H9 (cell line): ENCODE measurements at regions not wholly inside any gene's neighbourhood (a gene's known extent, or its start where the extent isn't known, plus 50 kb on each side); places are given as distances from the start of the nearest gene placed in this dataset.

Experiments used
- DNase-seq: peaks from one replicate; pipeline ENCODE4 v3.0.0-alpha.2; 2017
- H2AFZ ChIP-seq: one replicate; pipeline ENCODE4 v1.6.1; 2013; ENCODE audit warnings: mild to moderate bottlenecking, low read length, control low read depth, moderate library complexity
- H2AK5ac ChIP-seq: 2 replicates; pipeline ENCODE4 v1.6.1; 2013; ENCODE audit warnings: low read length, control low read depth, mixed read lengths; ENCODE audit not compliant: insufficient read length
- H2BK120ac ChIP-seq: one replicate; pipeline ENCODE4 v1.6.1; 2013; ENCODE audit warnings: low read depth, mild to moderate bottlenecking, low read length, control low read depth, inconsistent platforms; ENCODE audit not compliant: poor library complexity, severe bottlenecking
- H2BK12ac ChIP-seq: 2 replicates; pipeline ENCODE4 v1.6.1; 2013; ENCODE audit warnings: low read length, control low read depth, mixed read lengths, low read depth; ENCODE audit not compliant: insufficient read length
- H2BK15ac ChIP-seq: 2 replicates; pipeline ENCODE4 v1.6.1; 2013; ENCODE audit warnings: low read depth, low read length, control low read depth
- H2BK20ac ChIP-seq: one replicate; pipeline ENCODE4 v1.6.1; 2013; ENCODE audit warnings: low read depth, mild to moderate bottlenecking, low read length, control low read depth, inconsistent platforms; ENCODE audit not compliant: poor library complexity, severe bottlenecking
- H2BK5ac ChIP-seq: 2 replicates; pipeline ENCODE4 v1.6.1; 2013; ENCODE audit warnings: low read length, control low read depth, mixed read lengths; ENCODE audit not compliant: insufficient read length
- H3K14ac ChIP-seq: 2 replicates; pipeline ENCODE4 v1.6.1; 2013; ENCODE audit warnings: low read length, control low read depth; ENCODE audit not compliant: insufficient read depth
- H3K18ac ChIP-seq: 2 replicates; pipeline ENCODE4 v1.6.1; 2013; ENCODE audit warnings: low read depth, mild to moderate bottlenecking, mixed read lengths, low read length, control low read depth; ENCODE audit not compliant: insufficient read length
- H3K23ac ChIP-seq: 2 replicates; pipeline ENCODE4 v1.6.1; 2013; ENCODE audit warnings: low read length, control low read depth, mixed read lengths, low read depth; ENCODE audit not compliant: insufficient read length
- H3K23me2 ChIP-seq: 2 replicates; pipeline ENCODE4 v1.6.1; 2013; ENCODE audit warnings: low read depth, mild to moderate bottlenecking, mixed read lengths, low read length, control low read depth; ENCODE audit not compliant: insufficient read length, poor library complexity, severe bottlenecking
- H3K27ac ChIP-seq: 2 replicates; pipeline ENCODE4 v1.5.1; 2013; ENCODE audit warnings: low read length, control low read depth, mixed read lengths, low read depth; ENCODE audit not compliant: insufficient read length
- H3K27me3 ChIP-seq: 2 replicates; pipeline ENCODE4 v1.6.1; 2013; ENCODE audit warnings: low read length, control low read depth, inconsistent platforms; ENCODE audit not compliant: insufficient read depth
- H3K4ac ChIP-seq: 2 replicates; pipeline ENCODE4 v1.6.1; 2013; ENCODE audit warnings: low read depth, mild to moderate bottlenecking, control low read depth, inconsistent platforms, low read length, moderate library complexity
- H3K4me1 ChIP-seq: 2 replicates; pipeline ENCODE4 v1.6.1; 2013; ENCODE audit warnings: low read length, control low read depth, inconsistent platforms; ENCODE audit not compliant: insufficient read depth
- H3K4me2 ChIP-seq: 2 replicates; pipeline ENCODE4 v1.6.1; 2013; ENCODE audit warnings: low read length, control low read depth, mixed read lengths; ENCODE audit not compliant: insufficient read length, insufficient read depth
- H3K56ac ChIP-seq: 2 replicates; pipeline ENCODE4 v1.6.1; 2013; ENCODE audit warnings: low read depth, mild to moderate bottlenecking, mixed read lengths, low read length, control low read depth; ENCODE audit not compliant: insufficient read length
- H3K79me1 ChIP-seq: 2 replicates; pipeline ENCODE4 v1.6.1; 2013; ENCODE audit warnings: low read depth, mild to moderate bottlenecking, moderate library complexity, low read length, control low read depth, inconsistent platforms; ENCODE audit not compliant: insufficient read depth, poor library complexity, severe bottlenecking
- H3K79me2 ChIP-seq: 2 replicates; pipeline ENCODE4 v1.6.1; 2013; ENCODE audit warnings: low read length, control low read depth, inconsistent platforms; ENCODE audit not compliant: insufficient read depth
- H3K9ac ChIP-seq: 2 replicates; pipeline ENCODE4 v1.6.1; 2013; ENCODE audit warnings: low read length, control low read depth, mixed read lengths; ENCODE audit not compliant: insufficient read length; ENCODE audit errors: extremely low read depth
- H3K9me3 ChIP-seq: one replicate; pipeline ENCODE4 v1.6.1; 2013; ENCODE audit warnings: low read depth, low read length, inconsistent platforms; ENCODE audit not compliant: control insufficient read depth
- H3T11ph ChIP-seq: one replicate; pipeline ENCODE4 v1.6.1; 2013; ENCODE audit warnings: mild to moderate bottlenecking, low read length, control low read depth, inconsistent platforms
- H4K20me1 ChIP-seq: one replicate; pipeline ENCODE4 v1.6.1; 2013; ENCODE audit not compliant: control insufficient read depth, insufficient read length, insufficient read depth
- H4K5ac ChIP-seq: 2 replicates; pipeline ENCODE4 v1.6.1; 2013; ENCODE audit warnings: low read depth, mild to moderate bottlenecking, mixed read lengths, low read length, control low read depth; ENCODE audit not compliant: insufficient read length
- H4K8ac ChIP-seq: replicated peaks from 2 replicates; pipeline ENCODE4 v1.6.1; 2013; ENCODE audit warnings: low read length, control low read depth, mixed read lengths, low read depth; ENCODE audit not compliant: insufficient read length
- H4K91ac ChIP-seq: 2 replicates; pipeline ENCODE4 v1.6.1; 2013; ENCODE audit warnings: low read depth, mild to moderate bottlenecking, moderate library complexity, mixed read lengths, low read length, control low read depth; ENCODE audit not compliant: insufficient read length
- H3K27ac Mint-ChIP-seq, 3 experiments: 2 replicates in 2 of 3; 3 replicates in 1 of 3; pipeline ENCODE4 v1.8.0; 2020 to 2021; ENCODE audit warnings: mixed read lengths in 3 of 3, mild to moderate bottlenecking in 1 of 3, moderate library complexity in 1 of 3
- H3K27me3 Mint-ChIP-seq: 2 replicates; pipeline ENCODE4 v1.8.0; 2021; ENCODE audit warnings: low read depth, mild to moderate bottlenecking, moderate library complexity, mixed read lengths
- H3K36me3 Mint-ChIP-seq, 3 experiments: 2 replicates in 2 of 3; 3 replicates in 1 of 3; pipeline ENCODE4 v1.8.0; 2020 to 2021; ENCODE audit warnings: low read depth in 3 of 3, mixed read lengths in 3 of 3; ENCODE audit not compliant: insufficient read depth in 1 of 3
- H3K4me1 Mint-ChIP-seq, 2 experiments: 2 replicates each; pipeline ENCODE4 v1.8.0; 2020; ENCODE audit warnings: mixed read lengths in 2 of 2
- H3K4me3 Mint-ChIP-seq, 2 experiments: 2 replicates in 1 of 2; 3 replicates in 1 of 2; pipeline ENCODE4 v1.8.0; 2020 to 2021; ENCODE audit warnings: mild to moderate bottlenecking in 2 of 2, mixed read lengths in 2 of 2, moderate library complexity in 1 of 2
- H3K9me3 Mint-ChIP-seq, 2 experiments: 2 replicates in 1 of 2; 3 replicates in 1 of 2; pipeline ENCODE4 v1.8.0; 2020; ENCODE audit warnings: mild to moderate bottlenecking in 2 of 2, mixed read lengths in 2 of 2, moderate library complexity in 1 of 2
- whole genome bisulfite sequencing: extraction: QIAGEN DNeasy Blood & Tissue Kit; methylation state at CpG from one replicate; pipeline ENCODE4 v1.1.7; 2013; ENCODE audit warnings: missing lambda C conversion rate, low lambda C conversion rate, mixed read lengths; ENCODE audit not compliant: insufficient read length; ENCODE audit errors: extremely low coverage; 5-methylcytosine and 5-hydroxymethylcytosine counted together
- TF ChIP-seq, protein P1 (sequence below): fragments of 200-600 bp; sonication (generic); conservative IDR thresholded peaks from 3 replicates; pipeline ENCODE4 v1.8.0; 2021; ENCODE audit warnings: antibody characterized with exemption, mild to moderate bottlenecking

DNA sequence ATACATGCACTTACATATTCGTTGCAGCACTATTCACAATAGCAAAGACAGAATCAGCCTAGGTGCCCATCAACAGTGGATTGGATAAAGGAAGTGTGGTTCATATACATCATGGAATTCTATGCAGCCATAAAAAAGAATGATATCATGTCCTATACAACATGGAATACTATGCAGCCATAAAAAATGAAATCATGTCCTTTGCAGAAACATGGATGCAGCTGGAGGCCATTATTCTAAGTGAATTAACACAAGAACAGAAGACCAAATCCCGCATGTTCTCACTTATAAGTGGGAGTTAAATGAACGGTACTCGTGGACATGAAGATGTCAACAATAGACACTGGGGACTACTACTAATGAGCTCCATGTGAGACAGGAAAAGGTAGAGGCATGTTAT is 288.1 kb upstream of the TFPI start:
- no peak overlapping the region for H3K18ac ChIP-seq
- H3K4me3 Mint-ChIP-seq, result no peak overlapping the region
- no peak overlapping the region for H2BK12ac ChIP-seq
- no peak overlapping the region for H2BK15ac ChIP-seq
- H3K27me3 Mint-ChIP-seq, result no peaks in the 10 kb centered on the region
- WGBS, result no CpG with 5 or more reads among the region's 4 CpGs
- H4K8ac ChIP-seq, result no peak overlapping the region
- no peak overlapping the region for H3K4me2 ChIP-seq
- H4K5ac ChIP-seq, result no peak overlapping the region
- no peak overlapping the region for H2BK20ac ChIP-seq
- H2AFZ ChIP-seq, result no peak overlapping the region
- H3K23ac ChIP-seq, result no peak overlapping the region
- H3K27me3 ChIP-seq, result no peaks in the 10 kb centered on the region
- no peak overlapping the region for H3K27ac ChIP-seq
- no peaks in the 10 kb centered on the region for H3K79me2 ChIP-seq
- no peak overlapping the region for H4K91ac ChIP-seq
- H3K56ac ChIP-seq, result no peak overlapping the region
- no peak overlapping the region for H3K9ac ChIP-seq
- TF ChIP-seq, protein P1, sequence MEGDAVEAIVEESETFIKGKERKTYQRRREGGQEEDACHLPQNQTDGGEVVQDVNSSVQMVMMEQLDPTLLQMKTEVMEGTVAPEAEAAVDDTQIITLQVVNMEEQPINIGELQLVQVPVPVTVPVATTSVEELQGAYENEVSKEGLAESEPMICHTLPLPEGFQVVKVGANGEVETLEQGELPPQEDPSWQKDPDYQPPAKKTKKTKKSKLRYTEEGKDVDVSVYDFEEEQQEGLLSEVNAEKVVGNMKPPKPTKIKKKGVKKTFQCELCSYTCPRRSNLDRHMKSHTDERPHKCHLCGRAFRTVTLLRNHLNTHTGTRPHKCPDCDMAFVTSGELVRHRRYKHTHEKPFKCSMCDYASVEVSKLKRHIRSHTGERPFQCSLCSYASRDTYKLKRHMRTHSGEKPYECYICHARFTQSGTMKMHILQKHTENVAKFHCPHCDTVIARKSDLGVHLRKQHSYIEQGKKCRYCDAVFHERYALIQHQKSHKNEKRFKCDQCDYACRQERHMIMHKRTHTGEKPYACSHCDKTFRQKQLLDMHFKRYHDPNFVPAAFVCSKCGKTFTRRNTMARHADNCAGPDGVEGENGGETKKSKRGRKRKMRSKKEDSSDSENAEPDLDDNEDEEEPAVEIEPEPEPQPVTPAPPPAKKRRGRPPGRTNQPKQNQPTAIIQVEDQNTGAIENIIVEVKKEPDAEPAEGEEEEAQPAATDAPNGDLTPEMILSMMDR, result no peak
- H2BK120ac ChIP-seq, result no peak overlapping the region
- no peak for DNase-seq
- no peak overlapping the region for H3K4ac ChIP-seq
- no peaks in the 10 kb centered on the region for H3K4me1 ChIP-seq
- H2BK5ac ChIP-seq, result no peak overlapping the region
- no peaks in the 10 kb centered on the region for H3K9me3 Mint-ChIP-seq
- no peak overlapping the region for H3K27ac Mint-ChIP-seq
- H2AK5ac ChIP-seq, result no peak overlapping the region
- no peaks in the 10 kb centered on the region for H3K79me1 ChIP-seq
- H3K4me1 Mint-ChIP-seq, result peaks cover 0 to 4% of the 10 kb centered on the region in 2 experiments; a peak in 1 of 4 replicates
- H3K36me3 Mint-ChIP-seq, result peaks cover 0 to 6% (median 0%) of the 10 kb centered on the region in 3 experiments; a peak in 1 of 7 replicates
- no peak overlapping the region for H3K14ac ChIP-seq
- no peaks in the 10 kb centered on the region for H3K9me3 ChIP-seq
- no peaks in the 10 kb centered on the region for H4K20me1 ChIP-seq
- no peaks in the 10 kb centered on the region for H3K23me2 ChIP-seq
- H3T11ph ChIP-seq, result no peak overlapping the region
